ENCODE measurements at regions not wholly inside any gene's neighbourhood (a gene's known extent, or its start where the extent isn't known, plus 50 kb on each side); places are given as distances from the start of the nearest gene placed in this dataset.
"Not testable (repeated sequence)": the region's sequence is repeated elsewhere in the genome, so short reads cannot be mapped to it uniquely, and the experiment has no call there.

DNA sequence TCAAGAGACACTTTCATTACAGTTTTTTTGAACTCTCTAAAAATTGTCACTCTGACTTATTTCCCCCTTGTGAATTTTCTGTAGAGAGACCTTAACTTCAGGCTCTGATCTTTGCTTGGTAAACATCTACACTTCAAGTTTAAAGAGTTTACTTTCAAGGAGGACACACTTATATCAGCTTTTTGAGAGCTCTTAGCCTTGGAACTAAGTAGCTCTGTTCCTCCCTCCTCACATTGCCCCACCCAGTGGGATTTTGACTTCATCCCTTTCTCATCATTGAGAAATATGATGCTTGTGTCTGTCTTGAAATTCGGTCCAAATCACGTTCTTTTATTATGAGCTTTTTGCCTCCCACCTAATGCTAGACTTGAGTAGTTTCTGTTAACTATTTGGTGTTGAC, 433.4 kb upstream of the MEIS1 start:
- ATAC-seq (no peak), DNase-seq (no peak)
- intact Hi-C loops (cut with micrococcal nuclease): no loop called here

DNA sequence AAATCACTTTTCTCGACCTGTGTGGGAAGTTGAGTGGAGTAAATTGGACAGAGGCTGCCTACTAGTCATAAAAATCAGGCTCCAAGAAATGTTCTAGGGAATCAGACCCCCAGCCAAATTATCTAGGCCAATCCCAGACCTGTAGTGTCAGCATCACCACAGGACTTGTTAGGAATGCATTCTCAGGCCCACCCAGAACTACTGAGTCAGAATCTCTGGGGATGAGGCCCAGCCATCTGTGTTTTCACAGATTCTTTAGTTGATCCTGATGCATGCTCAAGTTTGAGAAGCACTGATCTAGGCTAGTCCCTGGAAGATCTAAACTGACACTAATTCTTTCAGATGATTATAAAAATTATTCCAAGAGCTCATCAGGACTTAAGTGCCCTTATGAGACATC, 434.0 kb upstream of the MEIS1 start:
- intact Hi-C loops (cut with micrococcal nuclease): no loop called here
- DNase-seq (no peak), ATAC-seq (no peak)

DNA sequence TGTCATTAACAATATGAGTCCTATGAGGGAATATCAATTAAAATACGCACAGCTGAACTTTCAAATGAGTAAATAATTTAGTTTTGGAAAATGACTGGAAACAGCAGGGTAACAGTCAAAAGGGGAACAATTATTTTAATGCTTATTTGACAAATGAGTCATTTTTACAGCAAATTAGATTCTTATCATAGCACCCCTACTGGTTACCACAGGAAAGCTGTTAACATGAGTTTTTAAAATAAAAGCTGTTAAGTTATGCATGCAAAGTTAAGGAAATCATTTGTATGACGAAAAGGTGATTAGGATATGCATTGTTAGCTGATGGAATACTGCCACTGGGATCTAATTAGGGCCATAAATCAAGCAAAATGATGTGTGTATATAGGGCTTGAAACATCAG, 435.1 kb upstream of the MEIS1 start:
- DNase-seq (no peak), ATAC-seq (no peak)
- intact Hi-C loops (cut with micrococcal nuclease): no loop called here

DNA sequence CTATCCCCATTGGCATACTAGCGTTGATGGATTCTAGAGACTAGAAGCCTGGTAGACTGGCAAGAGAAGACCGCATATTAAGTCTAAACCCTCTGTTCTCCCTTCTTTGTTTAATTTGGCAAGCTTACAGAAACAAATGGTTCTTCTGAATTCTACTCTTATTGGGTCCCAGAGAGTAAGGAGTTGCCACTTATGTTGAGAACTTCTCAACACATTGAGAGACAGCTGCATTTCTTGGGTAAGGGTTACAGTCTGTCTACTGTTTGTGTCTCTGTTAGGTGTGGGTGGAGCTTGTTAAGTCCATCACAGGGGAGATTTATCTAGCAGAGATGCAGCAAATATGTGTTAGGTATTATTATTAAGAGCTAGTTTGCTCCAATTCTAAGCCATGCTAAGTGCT, 435.8 kb upstream of the MEIS1 start:
- intact Hi-C loops (cut with micrococcal nuclease): no loop called here
- no peak for ATAC-seq
- DNase-seq: no peak

DNA sequence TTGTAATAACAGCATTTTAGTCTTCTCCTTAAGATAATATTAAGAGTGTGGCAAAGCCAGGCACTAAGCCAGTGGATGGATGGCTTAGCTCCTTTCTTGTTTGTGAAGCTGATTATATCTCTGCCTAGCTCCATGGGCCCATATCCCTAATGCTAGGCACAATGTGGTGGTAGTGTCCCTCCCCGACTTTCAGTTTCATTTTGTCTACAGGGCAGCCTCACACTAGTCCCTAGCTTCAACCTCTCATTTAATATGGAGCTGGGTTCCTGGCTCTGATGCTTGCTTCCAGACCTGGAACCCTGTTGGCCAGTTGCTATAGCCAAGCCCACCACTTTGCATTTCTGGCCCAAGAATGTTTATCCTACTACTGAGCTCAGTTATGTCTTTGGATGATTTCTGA, 437.0 kb upstream of the MEIS1 start:
- ATAC-seq (no peak), DNase-seq (no peak)
- intact Hi-C loops (cut with micrococcal nuclease): no loop called here

DNA sequence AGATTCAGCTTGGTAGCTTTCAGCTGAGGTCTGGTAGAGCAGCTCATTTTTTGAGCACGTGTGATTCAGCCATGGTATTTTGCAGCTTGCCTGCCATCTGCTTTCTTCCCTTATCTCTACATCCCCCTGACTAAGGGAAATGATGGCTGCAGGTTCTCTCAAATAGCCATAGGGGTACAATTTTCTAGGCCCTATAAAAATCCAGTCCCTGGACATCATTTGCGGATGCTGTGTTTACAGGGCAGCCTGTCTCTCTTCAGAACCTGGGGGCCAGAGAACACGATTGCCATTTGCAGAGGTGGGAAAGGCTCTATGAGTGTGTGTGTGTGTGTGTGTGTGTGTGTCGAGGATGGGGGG, 442.7 kb upstream of the MEIS1 start:
- intact Hi-C loops (cut with micrococcal nuclease): no loop called here
- ATAC-seq: no peak
- no peak for DNase-seq

DNA sequence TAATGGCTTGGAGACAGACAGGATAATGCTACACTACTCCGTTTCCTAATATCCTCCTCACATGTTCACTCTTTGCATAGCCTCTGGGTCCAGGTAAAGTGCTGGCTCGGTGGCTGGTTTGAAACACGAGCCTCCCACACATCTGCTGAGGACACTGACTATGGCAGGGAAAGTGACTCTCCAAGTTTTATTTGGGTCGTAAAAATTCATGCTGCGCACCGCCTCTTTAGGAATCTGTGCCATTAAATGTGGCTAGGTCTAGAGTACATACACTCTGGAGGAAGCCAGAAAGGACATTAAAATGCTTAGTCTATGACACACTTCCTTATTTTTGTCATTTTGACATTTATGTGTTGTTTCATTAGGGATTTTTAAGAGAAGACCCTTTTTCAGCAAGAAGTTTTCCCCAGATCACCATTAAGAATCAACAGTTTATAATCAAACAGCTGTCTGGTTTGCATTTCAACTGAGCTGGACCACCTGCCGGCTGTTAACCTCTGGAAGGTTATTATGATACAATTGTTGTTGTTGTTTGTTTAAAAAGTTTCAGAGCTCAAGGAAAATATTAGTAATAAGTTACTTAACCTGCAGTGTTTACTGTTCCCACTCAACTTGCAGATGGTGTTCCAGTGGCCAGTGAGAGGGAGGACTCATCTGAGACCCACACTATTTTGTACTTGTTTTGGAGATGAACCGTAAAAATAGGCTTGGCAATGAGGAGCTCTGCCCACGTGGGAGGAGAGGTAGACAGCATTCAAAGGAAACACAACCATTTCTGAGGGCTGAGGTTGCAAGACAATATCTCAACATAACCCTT, 443.3 kb upstream of the MEIS1 start:
- no peak for DNase-seq
- intact Hi-C loops (cut with micrococcal nuclease): no loop called here
- no peak for ATAC-seq

DNA sequence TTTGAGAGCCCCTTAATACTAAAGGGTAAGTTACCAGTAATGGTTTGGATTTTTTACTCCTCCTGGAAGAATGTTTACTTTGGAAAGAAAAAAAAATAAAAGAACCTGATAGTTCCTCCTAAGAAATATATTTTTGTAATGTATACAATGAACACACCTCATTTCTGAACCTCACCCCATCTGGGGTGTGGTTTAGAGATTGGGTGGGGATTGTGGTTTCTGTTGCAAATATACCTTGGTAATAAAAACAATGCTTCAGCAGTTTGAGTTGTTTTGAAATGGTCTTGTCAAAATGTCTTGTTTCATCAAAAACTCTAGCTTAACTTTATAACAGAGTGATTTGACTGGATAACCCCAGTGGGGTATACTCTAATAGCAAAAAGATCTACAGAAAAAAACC, 448.9 kb upstream of the MEIS1 start:
- intact Hi-C loops (cut with micrococcal nuclease): no loop called here
- ATAC-seq: no peak
- no peak for DNase-seq

DNA sequence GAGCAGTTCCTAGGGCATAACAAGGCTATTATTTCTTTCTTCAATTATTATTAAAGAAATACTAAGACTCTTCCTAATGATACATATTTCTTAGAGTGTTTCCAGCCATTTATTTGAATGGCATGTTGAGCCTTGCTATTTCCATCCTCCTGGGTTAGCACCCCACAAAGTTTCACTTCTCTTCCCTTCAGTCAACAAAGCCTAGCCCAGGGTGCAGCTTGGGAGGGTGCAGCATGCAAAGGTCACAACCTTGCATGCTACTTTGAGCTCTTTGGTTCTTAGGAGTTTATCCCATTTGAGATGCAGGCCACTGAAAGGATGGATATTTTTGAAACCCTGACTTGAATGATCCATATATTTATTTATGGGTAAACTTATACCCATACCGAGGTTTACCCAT, 454.4 kb upstream of the MEIS1 start:
- no peak for DNase-seq
- intact Hi-C loops (cut with micrococcal nuclease): no loop called here
- no peak for ATAC-seq

DNA sequence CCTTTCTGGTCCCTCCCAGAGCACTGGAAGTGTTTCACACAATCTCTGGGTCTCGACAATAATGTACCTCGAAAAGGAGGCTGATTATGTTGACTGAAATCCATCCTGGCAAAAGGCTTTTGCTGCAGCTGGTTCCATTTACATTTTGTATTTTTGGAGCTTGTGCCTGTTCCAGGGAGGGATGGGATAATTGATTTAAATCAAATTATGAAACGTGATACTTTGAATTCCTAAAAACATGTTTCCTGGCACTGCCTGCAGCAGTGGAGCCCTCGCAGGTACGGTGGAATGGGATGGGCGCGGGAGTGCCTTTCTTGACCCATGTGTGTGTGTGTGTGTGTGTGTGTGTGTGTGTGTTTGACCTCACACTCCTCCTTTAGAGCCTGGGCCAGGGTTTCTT, 455.5 kb upstream of the MEIS1 start:
- intact Hi-C loops (cut with micrococcal nuclease): no loop called here
- no peak for DNase-seq

DNA sequence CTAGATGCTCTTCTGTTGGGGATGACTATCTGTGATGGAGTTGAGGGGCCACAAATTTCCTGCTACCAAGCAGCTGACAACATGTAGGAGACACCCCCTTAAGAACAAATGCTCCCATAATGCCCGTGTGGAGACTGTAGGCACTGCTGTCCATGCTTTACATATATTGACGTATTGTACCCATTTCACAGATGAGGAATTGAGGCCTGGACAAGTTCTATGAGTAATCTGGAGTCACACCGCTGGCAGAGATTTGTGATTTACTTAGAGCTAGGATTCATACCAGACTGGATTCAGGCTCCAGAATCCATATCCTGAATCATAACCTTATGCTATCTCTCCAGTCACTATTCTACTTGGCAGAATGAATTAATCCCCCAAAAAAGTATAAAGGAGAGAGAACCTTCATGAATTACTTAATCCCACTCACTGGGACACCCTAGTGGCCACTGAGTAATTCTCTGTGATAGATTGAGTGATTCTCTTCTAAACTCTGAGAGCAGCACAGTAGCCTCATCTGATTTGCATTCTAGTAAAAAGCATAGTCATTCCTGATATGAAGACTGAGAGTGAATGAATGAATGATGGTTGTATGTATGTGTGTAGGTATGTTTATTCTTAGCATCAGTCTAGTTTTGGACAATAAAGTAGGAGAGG, 460.7 kb upstream of the MEIS1 start:
- intact Hi-C loops (cut with micrococcal nuclease): no loop called here
- ATAC-seq (no peak), DNase-seq (no peak)

More for the DNA sequence above, 455.5 kb upstream of the MEIS1 start:
- ATAC-seq: no peak

DNA sequence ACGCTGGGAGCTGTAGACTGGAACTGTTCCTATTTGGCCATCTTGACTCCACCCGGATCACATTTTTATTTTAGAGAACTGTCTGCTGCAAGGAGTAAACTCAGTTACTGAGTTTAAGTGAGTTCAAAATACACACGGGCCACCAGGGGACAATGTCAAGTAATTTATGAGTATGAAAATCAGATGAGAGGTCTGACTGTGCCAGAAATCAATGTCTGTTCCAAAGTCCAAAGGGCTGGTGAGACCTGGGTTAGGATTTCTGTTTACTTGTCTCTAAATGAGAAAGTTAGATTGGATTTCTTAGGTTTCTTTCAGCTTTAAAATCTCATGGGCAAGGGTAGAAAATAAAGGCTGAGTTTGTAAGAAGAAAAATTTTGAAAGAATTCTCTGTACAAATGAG, 465.8 kb upstream of the MEIS1 start:
- intact Hi-C loops (cut with micrococcal nuclease): no loop called here
- ATAC-seq (no peak), DNase-seq (no peak)

DNA sequence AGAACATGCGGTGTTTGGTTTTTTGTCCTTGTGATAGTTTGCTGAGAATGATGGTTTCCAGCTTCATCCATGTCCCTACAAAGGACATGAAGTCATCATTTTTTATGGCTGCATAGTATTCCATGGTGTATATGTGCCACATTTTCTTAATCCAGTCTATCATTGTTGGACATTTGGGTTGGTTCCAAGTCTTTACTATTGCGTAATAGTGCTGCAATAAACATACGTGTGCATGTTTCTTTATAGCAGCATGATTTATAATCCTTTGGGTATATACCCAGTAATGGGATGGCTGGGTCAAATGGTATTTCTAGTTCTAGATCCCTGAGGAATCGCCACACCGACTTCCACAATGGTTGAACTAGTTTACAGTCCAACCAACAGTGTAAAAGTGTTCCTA, 471.6 kb upstream of the MEIS1 start:
- DNase-seq; intact Hi-C loops (cut with micrococcal nuclease); ATAC-seq: not testable (repeated sequence)

DNA sequence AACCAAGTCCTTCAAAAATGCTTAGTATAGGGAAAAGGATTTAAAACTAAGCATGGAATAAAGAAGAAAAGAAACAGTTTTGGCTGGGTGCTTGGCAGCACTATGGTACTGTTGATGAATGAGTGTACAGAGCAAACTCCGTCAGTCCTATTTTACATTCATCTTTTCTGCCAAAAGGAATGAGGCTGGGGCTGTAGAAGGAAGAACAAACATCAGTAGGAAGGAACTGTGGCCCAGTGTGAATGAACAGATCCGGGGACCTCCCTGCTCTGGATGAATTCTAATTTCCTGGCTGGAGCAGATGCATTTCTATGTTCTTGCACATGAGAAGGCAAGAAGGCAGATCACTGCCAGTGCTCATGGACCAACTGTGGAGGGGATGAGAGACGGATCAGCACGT, 474.0 kb upstream of the MEIS1 start:
- DNase-seq (no peak), ATAC-seq (no peak)
- intact Hi-C loops (cut with micrococcal nuclease): no loop called here

DNA sequence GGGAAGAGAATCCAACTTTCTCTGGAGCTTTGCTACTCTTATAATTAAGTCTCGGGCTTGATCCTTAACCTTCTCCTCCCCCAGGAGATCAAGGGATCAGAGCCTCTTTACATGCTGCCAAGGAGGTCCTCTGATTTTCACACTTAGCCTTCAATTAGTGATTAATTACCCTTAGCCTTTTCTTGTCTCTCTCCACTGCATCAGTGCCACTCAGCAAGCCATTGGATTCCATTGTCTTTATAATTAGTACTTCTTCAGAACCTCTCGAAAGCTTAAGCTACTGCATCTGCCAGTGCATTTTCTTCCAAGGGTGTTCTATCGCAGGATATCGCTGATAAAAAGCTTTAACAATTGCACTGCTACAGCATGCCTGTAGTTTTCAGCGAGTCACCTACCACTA, 477.0 kb upstream of the MEIS1 start:
- intact Hi-C loops (cut with micrococcal nuclease): no loop called here

DNA sequence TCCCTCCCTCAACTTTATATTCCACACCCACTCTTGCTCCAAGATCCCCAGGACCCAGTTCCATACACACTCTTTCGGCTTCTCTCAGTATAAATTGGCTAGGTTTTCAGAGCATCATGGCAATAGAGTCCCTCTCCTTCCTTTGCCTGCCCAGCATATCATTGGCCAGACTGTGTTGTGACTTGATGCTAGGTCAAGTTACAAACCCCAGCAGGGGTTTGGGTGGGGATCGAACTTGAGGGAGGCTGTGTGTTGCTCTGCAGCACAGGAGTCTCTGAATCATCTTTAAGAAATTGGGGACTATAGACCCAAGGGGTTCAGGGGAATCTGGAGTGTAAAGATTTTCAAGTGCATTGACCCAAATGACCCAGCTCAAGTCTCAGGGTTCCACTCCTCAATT, 477.5 kb upstream of the MEIS1 start:
- intact Hi-C loops (cut with micrococcal nuclease): no loop called here

More for the DNA sequence above, 477.0 kb upstream of the MEIS1 start:
- no peak for DNase-seq
- ATAC-seq: no peak

DNA sequence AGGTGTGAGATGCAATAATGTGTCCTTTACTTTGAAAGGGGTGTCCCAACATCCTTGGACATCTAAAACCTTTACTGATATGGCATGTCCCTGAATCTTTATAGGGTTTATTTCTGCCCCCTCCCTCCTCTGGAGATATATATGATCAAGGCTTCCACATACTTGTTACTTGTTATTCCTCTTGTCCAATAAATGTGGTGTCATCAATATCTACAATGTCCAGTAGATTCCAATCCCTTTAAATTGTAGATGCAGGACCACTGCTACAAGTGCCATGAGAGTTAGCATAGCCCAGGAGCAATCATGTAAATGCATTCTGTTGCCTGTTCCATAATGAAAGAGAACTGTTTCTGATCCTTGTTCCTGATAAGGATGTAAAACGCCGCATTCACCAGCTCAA, 479.7 kb upstream of the MEIS1 start:
- no peak for ATAC-seq
- intact Hi-C loops (cut with micrococcal nuclease): no loop called here
- no peak for DNase-seq

More for the DNA sequence above, 477.5 kb upstream of the MEIS1 start:
- ATAC-seq (no peak), DNase-seq (no peak)

DNA sequence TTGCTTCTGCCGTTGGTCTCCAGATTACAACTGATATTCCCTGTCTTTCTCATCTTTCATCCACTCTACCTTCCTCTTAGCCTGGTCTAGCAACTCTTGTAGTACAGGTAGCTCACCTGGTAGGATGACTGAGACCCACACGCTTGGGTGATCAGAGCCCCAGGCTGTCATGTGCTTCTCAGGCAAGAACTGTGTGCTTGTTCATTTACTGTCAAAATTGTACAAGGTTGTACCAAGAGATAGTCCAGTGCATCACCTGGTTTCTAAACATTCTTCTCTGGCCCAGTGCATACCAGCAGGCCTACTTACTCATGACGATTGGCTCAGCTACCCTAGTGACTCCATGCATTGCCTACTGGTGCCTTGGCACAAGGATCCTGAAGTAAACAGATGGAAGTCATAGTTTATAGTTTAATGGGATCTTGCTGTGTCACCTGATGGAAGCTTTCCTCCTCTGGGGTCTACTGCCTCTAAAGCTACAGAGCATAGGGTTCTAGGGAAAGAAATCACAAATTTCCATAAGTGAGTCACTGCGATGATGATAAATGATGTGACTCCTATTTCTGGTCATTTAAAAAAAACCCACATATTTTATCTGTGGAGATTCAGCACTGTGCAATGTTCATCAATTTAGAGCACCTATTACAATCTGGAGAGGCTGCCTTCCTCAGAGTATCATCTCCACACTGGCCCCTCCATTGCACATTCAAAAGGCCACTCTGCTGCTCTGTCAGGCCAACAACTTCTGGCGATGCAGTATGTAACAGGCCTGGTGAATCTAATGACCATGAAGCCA, 481.8 kb upstream of the MEIS1 start:
- no peak for DNase-seq

DNA sequence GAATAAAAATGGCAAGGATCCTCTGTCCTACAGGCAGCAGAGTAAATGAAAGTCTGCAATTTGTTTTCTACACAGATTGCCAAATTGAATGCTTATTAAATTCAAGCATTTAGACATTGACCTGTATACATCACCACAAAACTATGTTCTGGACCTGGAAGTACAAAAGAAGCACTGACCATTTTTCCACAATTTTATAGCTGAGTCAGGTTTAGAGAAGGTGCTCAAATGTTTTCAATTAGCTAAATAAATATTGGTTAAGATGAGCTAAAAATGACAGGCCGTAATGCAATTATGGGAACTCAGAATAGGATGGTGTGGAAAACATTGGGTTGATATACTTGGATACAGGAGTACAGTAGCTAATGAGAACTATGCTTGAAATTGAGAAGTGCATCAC, 490.7 kb upstream of the MEIS1 start:
- no peak for DNase-seq
- ATAC-seq: no peak
- intact Hi-C loops (cut with micrococcal nuclease): no loop called here

More for the DNA sequence above, 481.8 kb upstream of the MEIS1 start:
- ATAC-seq: no peak
- intact Hi-C loops (cut with micrococcal nuclease): no loop called here

DNA sequence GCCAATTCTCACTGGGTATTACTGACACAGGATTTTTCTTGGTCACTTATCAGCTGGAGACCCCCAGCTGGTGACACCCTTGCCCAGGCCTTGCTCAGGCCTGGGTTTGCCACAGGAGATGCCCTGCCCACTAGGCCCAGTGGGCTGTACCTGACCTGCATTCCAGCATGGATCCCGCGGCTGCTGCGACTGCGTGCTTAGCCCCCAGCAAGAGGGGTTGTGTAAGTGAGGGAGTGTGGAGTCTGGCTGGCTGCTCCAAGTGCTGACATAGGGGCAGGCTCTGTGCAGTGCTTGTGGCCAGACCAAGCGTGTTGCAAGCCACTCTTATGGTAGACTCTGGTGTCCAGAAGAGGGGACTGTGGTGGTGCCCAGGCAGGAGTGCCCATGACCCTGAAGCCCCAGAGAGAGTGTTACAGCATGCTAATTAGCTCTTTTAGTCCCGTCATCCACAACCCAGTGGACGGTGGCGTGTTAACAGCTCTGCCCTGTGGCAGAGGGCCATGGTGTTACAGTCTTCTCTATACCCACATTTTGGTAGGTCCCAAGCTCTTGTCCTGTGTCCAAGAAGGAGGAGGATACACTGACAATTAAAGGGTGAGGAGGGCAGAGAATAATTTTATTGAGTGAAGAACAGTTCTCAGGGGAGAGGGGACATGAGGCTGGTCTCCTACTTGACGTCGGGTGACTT, 491.7 kb upstream of the MEIS1 start:
- ATAC-seq: no peak
- intact Hi-C loops (cut with micrococcal nuclease): no loop called here
- DNase-seq: no peak

All from left ventricle myocardium superior (tissue), 1 donor.